GM18520 (cell line): ENCODE measurements at regions not wholly inside any gene's neighbourhood (a gene's known extent, or its start where the extent isn't known, plus 50 kb on each side); places are given as distances from the start of the nearest gene placed in this dataset.

Experiments
- ATAC-seq: cut with Tn5 transposase; IDR thresholded peaks from one replicate; pipeline ENCODE4 v1.9.1; 2021; ENCODE audit not compliant: unreplicated experiment

DNA sequence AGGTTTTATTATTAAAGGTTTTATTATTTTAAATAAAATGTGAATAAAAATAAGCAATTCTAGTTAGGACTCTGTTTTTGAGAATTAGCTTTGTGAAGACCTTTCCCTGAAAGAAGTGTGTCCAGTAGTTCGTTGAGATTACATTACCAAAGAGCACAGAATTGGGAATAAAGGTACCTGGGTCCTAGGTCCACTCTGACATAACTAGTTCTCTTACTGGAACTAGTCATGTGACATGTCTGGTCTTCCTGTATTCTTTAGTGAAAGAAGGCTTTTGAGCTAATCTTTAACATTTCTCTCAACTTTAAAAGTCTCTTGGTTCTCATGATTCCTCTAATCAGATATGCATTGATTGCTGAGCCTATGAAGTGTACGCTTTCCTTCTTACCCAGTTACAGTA is 292.0 kb upstream of the SMIM31 start:
- no peak for ATAC-seq

DNA sequence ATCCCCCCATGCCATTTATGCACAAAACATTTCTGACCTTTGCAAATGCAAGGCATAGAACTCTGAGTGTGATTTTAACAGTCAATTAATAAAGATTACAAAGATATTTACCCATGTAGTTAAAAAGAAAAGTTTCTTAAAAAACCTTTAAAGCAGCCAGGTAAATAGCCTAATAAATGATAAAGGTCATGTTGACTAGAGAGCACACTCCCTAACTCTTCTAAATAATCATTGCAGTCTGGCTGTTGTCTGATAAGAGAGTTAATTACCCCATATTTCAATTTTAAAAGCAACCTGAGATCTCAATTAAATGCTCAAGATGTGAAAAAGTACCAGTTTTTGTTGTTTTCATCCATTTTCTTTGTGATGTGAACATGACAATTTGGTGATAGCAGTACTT is 291.5 kb upstream of the SMIM31 start:
- no peak for ATAC-seq

DNA sequence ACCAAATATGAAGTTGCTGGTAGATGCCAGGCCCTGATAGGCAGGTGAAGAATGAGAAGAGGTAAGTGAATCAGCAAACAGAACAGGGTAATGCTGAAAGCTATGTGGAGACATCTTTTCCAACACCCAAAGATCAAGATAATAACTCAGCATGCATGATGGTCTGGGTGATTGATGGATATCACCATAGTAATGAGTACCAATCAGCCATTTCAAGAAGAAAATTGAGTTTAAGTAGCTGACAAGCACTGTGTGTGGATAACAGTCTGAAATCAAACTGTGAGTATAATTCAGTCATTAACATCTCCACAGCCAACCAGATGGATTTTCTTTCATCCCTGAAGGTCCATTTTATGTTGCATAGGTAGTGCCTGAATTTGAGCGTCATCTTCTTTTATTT is 289.6 kb upstream of the SMIM31 start:
- ATAC-seq = no peak

DNA sequence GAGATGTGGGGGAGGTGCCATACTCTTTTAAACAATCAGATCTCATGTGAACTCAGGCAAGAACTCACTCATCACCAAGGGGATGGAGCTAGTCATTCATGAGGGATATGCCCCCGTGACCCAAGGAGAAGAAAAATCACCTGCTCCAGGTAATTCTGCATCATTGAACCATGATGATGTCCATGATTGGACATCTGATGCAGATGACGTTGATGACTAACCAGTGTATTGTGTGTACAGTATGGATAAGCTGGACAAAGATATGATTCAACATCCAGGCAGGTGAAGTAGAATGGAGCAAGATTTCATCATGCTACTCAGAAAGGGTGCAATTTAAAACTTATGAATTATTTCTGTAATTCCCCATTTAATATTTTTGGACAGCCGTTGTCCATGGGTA is 286.4 kb upstream of the SMIM31 start:
- no peak for ATAC-seq

DNA sequence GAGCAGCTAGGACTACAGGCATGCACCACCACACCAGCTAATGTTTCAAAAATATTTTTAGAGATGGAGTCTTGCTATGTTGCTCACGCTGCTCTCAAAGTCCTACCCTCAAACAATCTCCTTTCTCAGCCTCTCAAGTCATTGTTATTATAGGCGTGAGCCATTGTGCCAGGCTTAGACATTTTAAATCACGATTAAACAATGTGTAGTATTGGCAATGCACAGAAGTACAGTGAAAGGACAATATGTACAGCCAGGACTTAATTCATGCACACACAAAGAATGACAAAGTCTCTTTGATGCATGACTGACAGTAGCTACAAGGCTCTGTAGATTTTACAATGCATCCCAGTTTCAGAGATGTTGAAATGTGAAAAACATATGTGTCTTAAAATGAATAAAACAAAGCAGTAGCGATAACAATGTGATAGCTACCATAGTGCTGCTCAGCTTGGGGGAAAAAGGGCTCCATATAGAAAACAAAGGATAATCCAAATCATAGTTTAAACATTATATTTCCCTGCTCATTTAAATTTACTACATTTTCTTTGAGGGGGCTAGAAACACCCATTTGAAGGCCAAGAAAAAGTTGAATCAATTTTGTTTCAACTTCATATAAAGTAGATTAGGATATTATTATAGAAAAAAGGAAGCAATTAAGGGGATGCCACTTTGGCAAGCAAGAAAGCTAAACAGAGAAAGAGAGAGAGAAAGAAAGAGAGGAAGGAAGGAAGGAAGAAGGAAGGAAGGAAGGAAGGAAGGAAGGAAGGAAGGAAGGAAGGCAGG is 272.4 kb upstream of the SMIM31 start:
- ATAC-seq = no peak

DNA sequence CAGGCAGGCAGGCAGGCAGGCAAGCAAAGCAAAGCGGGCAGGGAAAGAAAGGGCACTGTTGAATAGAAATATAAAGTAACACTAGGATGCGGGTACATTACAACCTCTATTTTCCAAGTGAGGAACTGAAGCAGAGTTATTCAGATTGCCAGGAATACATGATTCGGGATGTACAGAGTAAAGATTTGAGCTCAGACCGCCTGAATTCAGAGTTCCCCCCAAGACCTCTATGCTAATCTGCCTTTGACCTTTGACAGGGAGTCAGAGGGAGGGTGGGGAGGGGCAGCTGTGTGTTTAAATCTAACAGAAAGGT is 271.9 kb upstream of the SMIM31 start:
- ATAC-seq = no peak

DNA sequence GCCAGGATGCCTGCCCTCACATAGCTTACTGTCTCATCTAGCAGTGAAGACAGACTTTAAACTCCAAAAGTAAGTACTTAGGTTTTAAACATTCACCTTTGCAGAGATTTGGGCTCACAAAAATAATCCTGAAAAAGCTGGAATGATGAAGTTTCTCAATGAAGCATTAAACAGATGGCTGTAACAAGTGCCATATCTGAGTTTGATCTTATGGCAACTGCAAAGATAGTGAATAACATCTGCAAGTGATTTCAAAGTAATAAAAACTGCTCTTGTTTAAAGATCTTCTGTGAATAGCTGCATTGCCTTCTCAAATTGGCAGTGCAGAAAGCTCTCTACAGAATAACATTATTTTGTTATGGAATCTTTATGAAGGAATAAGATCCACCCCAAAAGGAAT is 271.2 kb upstream of the SMIM31 start:
- no peak for ATAC-seq

DNA sequence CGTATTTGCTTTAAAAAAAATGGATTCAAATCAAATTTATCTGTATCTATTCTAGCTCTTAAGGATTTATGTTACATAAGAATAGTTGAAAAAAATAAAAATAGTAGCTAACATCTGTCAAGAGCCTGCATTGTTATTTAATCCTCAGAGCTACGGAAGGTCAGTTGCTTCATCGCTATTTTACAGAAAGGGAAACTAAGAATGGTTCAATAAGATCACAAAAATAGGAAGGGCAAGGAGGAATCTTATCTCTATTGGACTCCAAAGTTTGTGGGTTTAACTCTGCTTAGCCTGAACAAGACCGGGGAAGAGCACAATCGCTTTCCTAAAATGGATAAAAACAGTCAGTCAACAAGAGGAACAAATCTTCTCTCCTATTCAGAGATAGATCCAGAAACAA is 270.2 kb upstream of the SMIM31 start:
- no peak for ATAC-seq

DNA sequence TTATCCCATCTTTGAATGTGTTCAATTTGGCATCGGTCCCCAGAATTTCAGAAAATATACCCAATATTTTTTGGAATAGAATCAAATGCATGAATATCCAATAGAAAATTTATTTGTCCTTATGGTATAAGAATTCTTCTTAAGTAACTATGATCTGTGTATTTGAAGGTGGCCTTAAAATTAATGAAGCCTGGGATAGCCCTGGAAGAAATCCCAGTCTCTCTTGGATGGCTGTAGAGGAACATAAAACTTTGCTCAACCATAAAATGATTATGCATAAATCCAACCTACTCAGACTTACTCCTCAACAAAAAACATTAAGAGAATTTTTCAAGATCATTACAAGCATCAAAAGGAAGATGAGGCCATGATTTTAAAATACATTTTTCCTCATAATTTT is 269.4 kb upstream of the SMIM31 start:
- no peak for ATAC-seq

DNA sequence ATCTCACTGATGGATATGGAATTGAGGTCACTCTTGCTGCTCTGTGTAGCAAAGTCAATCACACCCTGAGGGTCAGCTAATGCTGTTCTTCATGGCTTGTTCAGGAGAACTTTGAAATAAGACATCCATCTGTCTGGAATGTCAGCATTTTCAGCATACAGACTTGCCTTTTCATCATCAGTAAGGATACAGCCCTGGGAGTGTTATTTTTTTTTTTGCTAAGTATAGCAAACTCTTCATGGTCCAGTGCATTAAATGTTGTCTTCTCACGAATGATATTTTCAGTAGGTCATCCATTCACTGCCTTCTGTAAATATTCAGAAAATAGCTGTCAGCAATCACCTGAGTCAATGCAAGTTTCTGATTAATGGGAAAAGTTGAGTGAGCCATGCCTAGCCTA is 268.8 kb upstream of the SMIM31 start:
- no peak for ATAC-seq

DNA sequence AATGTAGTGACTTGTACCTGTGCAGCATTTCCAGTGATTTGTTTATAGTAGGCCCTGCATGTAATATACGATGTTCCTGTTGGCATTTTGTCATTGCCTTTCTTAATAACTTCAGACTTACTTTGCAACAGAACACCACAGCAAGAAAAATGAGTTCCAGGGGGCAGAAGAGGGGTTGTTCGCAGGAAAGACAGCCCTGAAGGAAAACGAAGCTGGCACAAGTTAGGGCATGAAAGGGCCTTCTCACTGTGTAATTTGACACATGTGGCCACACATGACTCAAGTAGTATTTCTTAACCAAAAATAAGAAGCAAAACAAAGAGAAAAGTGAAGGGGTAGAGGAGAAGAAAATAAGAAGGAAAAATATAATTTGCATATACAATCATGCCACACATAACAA is 265.8 kb upstream of the SMIM31 start:
- no peak for ATAC-seq

DNA sequence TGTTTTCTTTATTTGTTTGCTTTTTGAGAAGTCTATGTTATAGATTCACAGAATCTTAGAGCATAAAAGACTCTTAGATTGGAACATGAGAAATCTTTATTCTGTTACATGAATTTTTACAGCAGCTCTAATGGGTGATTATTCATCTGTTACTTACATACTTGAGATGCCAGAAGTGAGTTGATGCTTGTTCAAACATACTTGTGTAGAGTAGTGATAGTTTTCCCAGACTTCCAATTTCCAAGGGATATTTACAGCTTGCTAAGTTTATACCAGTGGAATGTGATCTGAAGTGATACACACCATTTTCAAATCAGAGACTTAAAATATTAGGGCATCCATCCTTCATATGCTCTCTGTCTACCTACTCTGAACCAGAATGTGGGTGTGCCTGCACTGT is 252.9 kb upstream of the SMIM31 start:
- no peak for ATAC-seq

DNA sequence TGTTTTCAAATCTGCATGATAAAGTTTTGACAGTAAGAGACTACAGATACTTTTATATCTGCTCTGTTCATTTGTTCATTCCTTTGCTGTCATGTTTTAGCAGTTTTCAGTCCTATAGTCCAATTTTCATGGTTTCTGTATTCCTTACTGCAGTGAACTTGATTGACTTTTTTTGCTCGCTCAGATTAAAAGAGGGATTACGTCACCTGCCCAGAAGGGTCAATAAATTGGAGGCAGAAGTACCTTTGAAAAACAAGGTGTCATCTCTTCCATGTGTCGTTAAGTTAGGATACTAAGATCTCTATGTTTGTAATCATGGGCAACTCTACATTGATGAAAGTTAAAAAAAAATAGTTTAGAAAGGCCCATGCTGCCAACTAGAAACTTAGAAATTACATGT is 250.1 kb upstream of the SMIM31 start:
- ATAC-seq = no peak

DNA sequence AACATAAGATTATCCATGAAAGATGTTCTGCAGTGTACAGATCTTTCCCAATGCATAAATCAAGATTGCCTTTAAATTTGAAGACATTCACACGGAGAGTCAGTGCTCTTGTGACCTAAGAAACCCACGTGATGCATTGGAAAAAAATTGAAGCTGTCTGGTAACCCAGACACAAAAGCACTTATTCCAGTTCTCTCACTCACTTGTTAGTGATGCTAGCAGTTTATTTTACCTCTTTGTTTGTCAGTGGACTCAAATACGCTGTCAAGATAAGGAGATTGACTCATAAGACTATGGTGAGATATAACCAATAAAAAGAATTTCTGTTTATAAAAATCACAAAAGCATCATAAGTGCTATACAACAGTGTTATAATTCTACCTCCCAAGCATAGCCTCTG is 245.8 kb upstream of the SMIM31 start:
- no peak for ATAC-seq

DNA sequence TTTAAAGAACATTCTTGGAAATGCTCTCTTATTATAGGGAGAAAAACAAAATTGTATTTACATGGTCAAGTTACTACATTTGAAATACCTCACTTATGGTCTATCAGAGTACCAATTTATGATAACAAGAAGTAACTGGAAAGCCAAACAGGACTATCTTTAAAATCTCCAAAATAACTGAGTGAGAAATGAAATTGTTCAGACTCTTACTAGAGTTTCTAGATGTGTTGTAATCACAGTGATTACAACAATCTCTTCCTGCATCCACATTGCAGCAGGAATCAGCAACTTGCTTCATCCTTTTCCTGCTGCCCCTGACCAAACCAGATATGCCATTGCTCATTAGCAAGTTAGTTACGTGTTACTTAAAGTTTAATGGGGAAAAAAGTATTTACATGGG is 245.2 kb upstream of the SMIM31 start:
- ATAC-seq = no peak

DNA sequence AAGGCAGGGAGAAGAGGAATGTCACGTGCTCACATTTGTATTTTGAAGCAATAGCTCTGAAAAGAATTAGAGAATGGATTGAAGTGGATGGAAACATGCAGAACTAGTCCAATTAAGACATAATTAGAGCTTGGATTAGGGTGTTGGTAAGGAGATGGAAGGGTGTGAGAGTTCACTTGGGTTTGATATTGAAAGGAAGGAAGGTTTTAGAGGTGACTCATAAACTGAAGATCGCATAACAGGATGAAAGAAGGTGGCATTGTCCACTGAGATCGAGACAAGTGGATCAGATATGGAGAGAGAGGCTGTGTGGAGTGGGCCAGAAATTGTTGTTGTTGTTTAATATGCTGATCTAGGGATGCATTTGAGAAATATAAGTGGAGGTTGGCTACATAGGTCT is 244.0 kb upstream of the SMIM31 start:
- no peak for ATAC-seq

DNA sequence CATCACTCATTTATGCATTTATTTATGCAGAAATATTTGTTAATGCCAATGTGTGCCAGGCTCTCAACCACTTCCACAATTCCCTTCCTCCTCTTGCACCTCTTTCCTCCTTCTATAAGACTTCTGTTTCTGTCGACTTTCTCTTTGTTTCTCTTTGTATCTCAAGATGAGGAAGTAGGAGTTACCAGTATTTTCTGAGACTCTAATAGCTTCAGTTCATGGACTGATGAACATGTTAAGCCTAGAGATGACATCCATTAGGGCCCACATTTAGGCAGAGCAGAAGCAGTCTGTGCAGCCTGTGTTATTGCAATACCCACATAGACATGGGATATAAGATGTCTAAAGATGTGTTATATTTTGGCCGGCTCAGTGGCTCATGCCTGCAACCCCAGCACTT is 241.8 kb upstream of the SMIM31 start:
- ATAC-seq = no peak

DNA sequence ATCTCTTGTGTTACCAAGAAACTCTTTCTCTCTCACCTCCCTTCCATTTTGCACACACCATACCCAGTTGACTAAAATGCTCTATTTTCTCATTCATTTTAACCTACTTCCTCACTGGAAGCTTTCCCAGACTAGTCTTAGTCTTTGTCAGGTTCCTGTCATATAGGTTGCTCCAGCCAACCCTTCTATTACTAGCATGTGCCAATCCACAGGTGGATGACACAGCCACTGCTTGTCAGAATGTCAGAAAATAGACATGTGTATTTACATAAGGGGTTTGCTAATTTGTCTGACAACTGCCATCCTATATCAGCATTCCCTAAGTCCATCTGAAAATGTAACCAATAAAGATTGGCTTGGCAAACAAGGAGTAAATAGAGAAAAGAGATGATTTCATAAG is 239.2 kb upstream of the SMIM31 start:
- ATAC-seq = no peak

DNA sequence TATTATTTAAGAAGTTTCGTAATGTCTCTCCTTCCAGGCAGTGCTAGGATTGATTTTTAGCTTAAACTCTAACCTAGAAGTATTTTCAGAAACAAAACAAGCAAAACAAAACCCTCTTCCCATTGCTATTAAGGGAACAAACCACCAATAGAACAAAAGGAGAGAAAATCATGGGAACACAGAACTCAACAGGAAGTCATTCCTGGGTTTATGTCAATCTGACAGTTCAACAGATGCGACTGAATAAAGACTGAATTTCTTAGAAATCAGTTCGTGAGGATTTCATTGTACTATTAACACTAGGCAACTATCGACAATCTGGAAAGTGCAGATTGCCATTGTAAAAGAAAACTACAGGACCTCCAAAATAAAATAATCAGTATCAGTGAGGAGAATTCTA is 229.1 kb upstream of the SMIM31 start:
- no peak for ATAC-seq

DNA sequence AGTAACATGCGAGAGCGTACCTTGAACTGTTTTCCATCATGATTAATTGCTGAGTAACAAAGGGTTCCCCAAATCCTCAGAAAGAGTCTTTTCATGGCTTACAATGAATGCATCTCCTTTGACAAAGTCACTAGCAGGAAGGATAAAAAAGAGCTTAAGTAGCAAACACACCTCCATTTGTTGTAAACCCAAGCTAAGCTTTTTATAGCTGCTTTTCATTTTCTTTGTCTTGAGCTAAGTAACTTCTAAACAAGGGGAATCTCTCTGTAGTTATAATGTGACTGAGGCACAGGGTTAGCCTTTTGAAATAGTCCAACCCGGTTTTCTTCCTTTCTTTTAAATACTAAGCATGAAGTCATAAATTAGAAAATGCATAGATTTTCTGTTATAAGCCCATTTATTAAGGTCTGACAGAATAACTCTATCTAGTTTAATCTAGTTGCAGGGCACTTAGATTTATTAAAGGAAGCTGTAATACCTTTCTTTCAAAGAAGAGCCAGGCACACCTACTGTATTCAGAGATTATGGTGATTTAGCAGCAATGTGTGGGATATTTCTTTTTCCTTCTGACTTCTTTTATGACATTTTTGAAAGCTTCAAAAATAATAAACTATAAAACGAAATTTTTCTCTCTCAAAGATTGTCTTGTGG is 226.9 kb upstream of the SMIM31 start:
- ATAC-seq = no peak

DNA sequence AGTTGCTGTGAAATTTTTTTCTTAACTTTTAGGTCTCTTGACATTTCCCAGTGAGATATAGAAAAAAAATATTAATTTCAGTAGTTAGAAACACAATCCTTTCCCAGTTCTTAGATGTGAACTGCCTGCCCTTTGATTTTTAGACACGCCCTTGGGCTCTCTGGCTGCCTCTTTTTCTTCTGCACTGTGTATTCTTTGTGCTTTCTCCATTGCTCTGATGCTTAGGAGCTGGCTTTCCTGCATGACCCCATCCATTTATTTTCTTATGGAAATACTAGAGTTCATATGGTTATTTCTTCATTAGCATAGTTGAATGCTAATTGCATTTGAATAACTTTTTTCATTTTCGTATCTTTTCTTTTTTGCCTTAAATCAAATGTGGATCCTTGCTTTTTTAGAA is 224.9 kb upstream of the SMIM31 start:
- no peak for ATAC-seq

DNA sequence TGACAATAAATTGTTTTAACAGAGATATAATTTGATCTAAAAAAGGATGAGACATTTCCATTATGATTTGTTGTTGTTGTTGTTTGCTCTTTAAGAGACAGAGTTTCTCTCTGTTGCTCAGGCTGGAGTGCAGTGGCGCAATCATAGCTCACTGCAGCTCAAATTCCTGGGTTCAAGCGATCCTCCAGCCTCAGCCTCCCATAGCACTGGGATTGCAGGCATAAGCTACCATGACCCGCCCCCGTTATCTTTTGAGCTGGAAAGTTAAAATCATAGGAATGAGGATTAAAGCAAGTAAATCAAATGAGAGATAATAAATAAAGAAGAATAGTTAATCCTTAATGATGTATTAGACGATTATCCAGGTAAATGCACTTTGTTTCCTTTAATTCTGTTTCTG is 224.4 kb upstream of the SMIM31 start:
- ATAC-seq = no peak

DNA sequence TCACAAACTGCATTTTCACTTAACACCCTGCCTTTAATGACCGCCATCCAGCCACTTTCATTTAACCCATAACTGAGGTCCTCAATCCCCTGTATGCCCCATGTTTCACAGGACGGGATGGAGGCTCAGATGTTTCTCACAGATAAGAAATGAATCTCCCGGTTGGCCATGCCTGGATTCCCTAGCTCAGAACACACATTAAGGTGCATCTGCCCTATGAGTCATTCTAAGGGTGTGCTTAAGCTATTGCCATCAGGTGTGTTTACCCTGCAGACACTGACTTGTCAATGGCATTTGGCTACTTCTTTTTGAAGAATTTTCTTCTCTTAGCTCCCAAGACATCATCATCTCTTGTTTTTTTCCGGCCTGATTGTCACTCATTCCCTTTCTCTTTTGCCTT is 222.6 kb upstream of the SMIM31 start:
- no peak for ATAC-seq
